Adrenal gland (tissue), 5 donors: ENCODE measurements at regions not wholly inside any gene's neighbourhood (a gene's known extent, or its start where the extent isn't known, plus 50 kb on each side); places are given as distances from the start of the nearest gene placed in this dataset.

Experiments
- POLR2A ChIP-seq, 2 donors: fragments of 450-650 bp; IDR thresholded peaks; one replicate each; pipeline ENCODE4 v1.6.1; 2017; ENCODE audit warnings: antibody characterized with exemption in 2 of 2, mild to moderate bottlenecking in 2 of 2, moderate library complexity in 1 of 2
- TF ChIP-seq, protein P1 (sequence below), 6 experiments: fragments of 450-650 bp in 4 of 6; fragments of 200-600 bp in 2 of 6; sonication (generic) in 1 of 6; IDR thresholded peaks; 1 replicate in 5 of 6; 2 replicates in 1 of 6; pipeline versions ENCODE4 v1.5.1 to v1.8.0; 2016 to 2021; ENCODE audit warnings: antibody characterized with exemption in 6 of 6, mild to moderate bottlenecking in 2 of 6, moderate library complexity in 1 of 6
- donor health status: DM: no; HTN: no; CAD: no.

DNA sequence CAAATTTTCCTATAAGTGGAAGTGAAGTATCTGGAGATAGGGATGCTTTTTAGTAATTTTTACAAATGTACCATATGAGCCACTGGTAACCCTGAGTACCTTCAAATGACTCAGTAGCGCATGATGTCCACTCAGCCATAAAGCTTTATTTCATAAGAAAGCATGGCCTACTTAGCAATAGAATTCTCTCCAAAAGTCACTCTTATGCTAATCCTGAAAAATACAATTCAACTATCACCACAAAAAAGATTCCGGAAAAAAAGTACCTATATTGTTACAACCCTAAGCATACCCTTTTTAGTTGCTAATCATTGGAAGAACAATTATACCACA is 732.2 kb downstream of the SOCS6 start:
- TF ChIP-seq POLR2A (IDR thresholded peaks at IDR 0.05): no peak
- TF ChIP-seq, protein P1, sequence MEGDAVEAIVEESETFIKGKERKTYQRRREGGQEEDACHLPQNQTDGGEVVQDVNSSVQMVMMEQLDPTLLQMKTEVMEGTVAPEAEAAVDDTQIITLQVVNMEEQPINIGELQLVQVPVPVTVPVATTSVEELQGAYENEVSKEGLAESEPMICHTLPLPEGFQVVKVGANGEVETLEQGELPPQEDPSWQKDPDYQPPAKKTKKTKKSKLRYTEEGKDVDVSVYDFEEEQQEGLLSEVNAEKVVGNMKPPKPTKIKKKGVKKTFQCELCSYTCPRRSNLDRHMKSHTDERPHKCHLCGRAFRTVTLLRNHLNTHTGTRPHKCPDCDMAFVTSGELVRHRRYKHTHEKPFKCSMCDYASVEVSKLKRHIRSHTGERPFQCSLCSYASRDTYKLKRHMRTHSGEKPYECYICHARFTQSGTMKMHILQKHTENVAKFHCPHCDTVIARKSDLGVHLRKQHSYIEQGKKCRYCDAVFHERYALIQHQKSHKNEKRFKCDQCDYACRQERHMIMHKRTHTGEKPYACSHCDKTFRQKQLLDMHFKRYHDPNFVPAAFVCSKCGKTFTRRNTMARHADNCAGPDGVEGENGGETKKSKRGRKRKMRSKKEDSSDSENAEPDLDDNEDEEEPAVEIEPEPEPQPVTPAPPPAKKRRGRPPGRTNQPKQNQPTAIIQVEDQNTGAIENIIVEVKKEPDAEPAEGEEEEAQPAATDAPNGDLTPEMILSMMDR (IDR thresholded peaks at IDR 0.05): no peak
